Stimulated activated CD8-positive, alpha-beta memory T cell treated with anti-CD3 and anti-CD28 coated beads, Interleukin-15, amount 100 ng/mL, for 1 hour (primary cell): ENCODE measurements at regions not wholly inside any gene's neighbourhood (a gene's known extent, or its start where the extent isn't known, plus 50 kb on each side); places are given as distances from the start of the nearest gene placed in this dataset.
"Not testable (repeated sequence)": the region's sequence is repeated elsewhere in the genome, so short reads cannot be mapped to it uniquely, and the experiment has no call there.

Experiments used
- DNase-seq: peaks from one replicate; pipeline ENCODE4 v3.0.0-alpha.2; 2020; ENCODE audit warnings: low read depth

GRCh38 chr6:9697263-9697931 is 717.5 kb downstream of the TFAP2A start:
- no peak for DNase-seq

GRCh38 chr6:9690388-9690787 is 724.5 kb downstream of the TFAP2A start:
- DNase-seq: no peak

GRCh38 chr6:9680727-9681126 is 734.1 kb downstream of the TFAP2A start:
- DNase-seq: not testable (repeated sequence)

GRCh38 chr6:9675122-9675521 is 739.8 kb downstream of the TFAP2A start:
- no peak for DNase-seq

GRCh38 chr6:9659848-9660247 is 755.0 kb downstream of the TFAP2A start:
- no peak for DNase-seq

GRCh38 chr6:9657994-9658393 is 756.9 kb downstream of the TFAP2A start:
- no peak for DNase-seq

- DNase-seq: no peak
Observed at GRCh38 chr6:9647599-9647998, 767.3 kb downstream of the TFAP2A start.

GRCh38 chr6:9647071-9647445 is 767.8 kb downstream of the TFAP2A start:
- no peak for DNase-seq

GRCh38 chr6:9646342-9647070 is 768.4 kb downstream of the TFAP2A start:
- DNase-seq: no peak

- DNase-seq: no peak
Observed at GRCh38 chr6:9638861-9639260, 776.0 kb downstream of the TFAP2A start.

- no peak for DNase-seq
Observed at GRCh38 chr6:9634776-9635175, 780.1 kb downstream of the TFAP2A start.

- no peak for DNase-seq
Observed at GRCh38 chr6:9632026-9632425, 782.8 kb downstream of the TFAP2A start.

GRCh38 chr6:9628819-9629218 is 786.1 kb downstream of the TFAP2A start:
- no peak for DNase-seq

GRCh38 chr6:9627916-9628315 is 787.0 kb downstream of the TFAP2A start:
- no peak for DNase-seq

GRCh38 chr6:9623985-9624384 is 790.9 kb downstream of the TFAP2A start:
- no peak for DNase-seq

GRCh38 chr6:9623228-9623832 is 791.5 kb downstream of the TFAP2A start:
- no peak for DNase-seq

GRCh38 chr6:9621276-9621675 is 793.6 kb downstream of the TFAP2A start:
- DNase-seq: no peak

GRCh38 chr6:9620687-9621086 is 794.2 kb downstream of the TFAP2A start:
- no peak for DNase-seq

- no peak for DNase-seq
Observed at GRCh38 chr6:9620263-9620662, 794.6 kb downstream of the TFAP2A start.

GRCh38 chr6:9614778-9615177 is 800.1 kb downstream of the TFAP2A start:
- DNase-seq: no peak

GRCh38 chr6:9612489-9612888 is 802.4 kb downstream of the TFAP2A start:
- no peak for DNase-seq

- DNase-seq: no peak
Observed at GRCh38 chr6:9610620-9611415, 804.1 kb downstream of the TFAP2A start.
